Uterus (tissue), 2 donors: ENCODE measurements at regions not wholly inside any gene's neighbourhood (a gene's known extent, or its start where the extent isn't known, plus 50 kb on each side); places are given as distances from the start of the nearest gene placed in this dataset.

Source experiments
- POLR2A ChIP-seq, 2 donors: fragments of 450-650 bp; IDR thresholded peaks; one replicate each; pipeline ENCODE4 v1.6.1; 2016; ENCODE audit warnings: antibody characterized with exemption in 2 of 2, mild to moderate bottlenecking in 1 of 2, moderate library complexity in 1 of 2
- TF ChIP-seq, protein P1 (sequence below), 4 experiments: fragments of 200-600 bp in 2 of 4; fragments of 450-650 bp in 2 of 4; sonication (generic) in 2 of 4; IDR thresholded peaks; one replicate each; pipeline ENCODE4 v1.5.1; 2016 to 2019; ENCODE audit warnings: antibody characterized with exemption in 4 of 4, mild to moderate bottlenecking in 2 of 4, moderate library complexity in 1 of 4

DNA sequence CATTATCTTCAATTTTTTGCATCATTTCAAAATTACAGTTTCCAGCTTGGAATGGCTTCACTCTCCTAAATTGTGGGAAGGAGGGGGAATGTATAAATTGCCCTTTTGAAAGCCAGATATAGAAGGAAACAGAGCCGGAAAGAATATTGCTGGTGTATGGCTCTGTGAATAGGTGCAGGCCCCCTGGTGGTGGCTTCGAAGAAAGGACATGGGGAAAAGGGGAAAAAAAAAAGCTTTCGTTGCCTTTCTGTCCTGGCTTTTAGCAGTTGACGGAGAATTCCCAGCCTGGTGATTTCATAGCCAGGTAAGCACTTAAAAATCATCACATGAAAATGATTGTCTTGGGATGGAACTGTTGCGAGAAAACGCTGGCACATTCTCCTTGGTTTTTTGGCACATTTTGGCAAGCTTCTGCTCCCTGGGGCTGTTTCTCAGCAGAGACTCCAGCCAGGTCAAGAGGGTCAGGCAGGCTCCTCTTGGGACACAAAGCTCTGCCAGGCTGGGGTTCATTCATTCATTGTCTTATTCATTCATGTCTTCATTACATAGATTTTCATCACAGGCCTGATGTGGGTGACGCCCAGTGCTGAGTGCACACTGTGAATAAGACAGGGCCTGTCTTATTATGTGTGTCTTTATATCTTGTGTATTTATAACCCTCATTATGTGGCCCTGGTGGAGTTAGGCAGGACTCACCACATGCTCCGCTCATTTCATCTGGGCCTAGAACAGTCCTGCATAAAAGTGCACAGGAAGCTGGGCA, 300.0 kb upstream of the TPM1 start:
- TF ChIP-seq, protein P1, sequence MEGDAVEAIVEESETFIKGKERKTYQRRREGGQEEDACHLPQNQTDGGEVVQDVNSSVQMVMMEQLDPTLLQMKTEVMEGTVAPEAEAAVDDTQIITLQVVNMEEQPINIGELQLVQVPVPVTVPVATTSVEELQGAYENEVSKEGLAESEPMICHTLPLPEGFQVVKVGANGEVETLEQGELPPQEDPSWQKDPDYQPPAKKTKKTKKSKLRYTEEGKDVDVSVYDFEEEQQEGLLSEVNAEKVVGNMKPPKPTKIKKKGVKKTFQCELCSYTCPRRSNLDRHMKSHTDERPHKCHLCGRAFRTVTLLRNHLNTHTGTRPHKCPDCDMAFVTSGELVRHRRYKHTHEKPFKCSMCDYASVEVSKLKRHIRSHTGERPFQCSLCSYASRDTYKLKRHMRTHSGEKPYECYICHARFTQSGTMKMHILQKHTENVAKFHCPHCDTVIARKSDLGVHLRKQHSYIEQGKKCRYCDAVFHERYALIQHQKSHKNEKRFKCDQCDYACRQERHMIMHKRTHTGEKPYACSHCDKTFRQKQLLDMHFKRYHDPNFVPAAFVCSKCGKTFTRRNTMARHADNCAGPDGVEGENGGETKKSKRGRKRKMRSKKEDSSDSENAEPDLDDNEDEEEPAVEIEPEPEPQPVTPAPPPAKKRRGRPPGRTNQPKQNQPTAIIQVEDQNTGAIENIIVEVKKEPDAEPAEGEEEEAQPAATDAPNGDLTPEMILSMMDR (IDR thresholded peaks at IDR 0.05) = peak; percentile 64 to 79 (median 72)
- TF ChIP-seq POLR2A (IDR thresholded peaks at IDR 0.05) = no peak
